ENCODE measurements at regions not wholly inside any gene's neighbourhood (a gene's known extent, or its start where the extent isn't known, plus 50 kb on each side); places are given as distances from the start of the nearest gene placed in this dataset.

DNA sequence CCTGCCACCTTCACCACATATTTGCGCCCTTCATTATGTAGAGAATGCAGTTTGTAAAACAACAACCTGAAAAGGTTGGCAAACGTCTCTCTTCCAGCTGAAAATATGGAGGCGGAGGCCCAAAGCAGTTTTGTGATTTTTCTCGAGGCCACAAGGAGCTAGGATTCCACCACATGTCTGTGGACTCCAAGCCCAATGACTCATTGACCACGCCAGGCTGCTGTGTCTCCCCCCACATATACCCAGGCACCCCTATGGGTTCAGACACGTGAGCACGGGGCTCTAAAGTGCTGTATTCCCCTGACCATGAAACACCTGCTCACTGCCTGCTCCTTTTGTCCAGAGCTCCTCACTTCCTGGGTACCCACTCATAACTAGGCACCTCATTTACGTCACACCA, 121.4 kb upstream of the CDH5 start:
- TF ChIP-seq, protein P1, sequence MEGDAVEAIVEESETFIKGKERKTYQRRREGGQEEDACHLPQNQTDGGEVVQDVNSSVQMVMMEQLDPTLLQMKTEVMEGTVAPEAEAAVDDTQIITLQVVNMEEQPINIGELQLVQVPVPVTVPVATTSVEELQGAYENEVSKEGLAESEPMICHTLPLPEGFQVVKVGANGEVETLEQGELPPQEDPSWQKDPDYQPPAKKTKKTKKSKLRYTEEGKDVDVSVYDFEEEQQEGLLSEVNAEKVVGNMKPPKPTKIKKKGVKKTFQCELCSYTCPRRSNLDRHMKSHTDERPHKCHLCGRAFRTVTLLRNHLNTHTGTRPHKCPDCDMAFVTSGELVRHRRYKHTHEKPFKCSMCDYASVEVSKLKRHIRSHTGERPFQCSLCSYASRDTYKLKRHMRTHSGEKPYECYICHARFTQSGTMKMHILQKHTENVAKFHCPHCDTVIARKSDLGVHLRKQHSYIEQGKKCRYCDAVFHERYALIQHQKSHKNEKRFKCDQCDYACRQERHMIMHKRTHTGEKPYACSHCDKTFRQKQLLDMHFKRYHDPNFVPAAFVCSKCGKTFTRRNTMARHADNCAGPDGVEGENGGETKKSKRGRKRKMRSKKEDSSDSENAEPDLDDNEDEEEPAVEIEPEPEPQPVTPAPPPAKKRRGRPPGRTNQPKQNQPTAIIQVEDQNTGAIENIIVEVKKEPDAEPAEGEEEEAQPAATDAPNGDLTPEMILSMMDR (IDR thresholded peaks at IDR 0.05) = no peak
- TF ChIP-seq ZNF138 (CRISPR knock-in tag; conservative IDR thresholded peaks at IDR 0.05) = no peak
- no peak for TF ChIP-seq ETV6 (CRISPR knock-in tag; IDR thresholded peaks at IDR 0.05)
- TF ChIP-seq NR2C2 (CRISPR knock-in tag; IDR thresholded peaks at IDR 0.05) = no peak
- TF ChIP-seq ATF1 (CRISPR knock-in tag; IDR thresholded peaks at IDR 0.05) = no peak
- TF ChIP-seq, protein P2, sequence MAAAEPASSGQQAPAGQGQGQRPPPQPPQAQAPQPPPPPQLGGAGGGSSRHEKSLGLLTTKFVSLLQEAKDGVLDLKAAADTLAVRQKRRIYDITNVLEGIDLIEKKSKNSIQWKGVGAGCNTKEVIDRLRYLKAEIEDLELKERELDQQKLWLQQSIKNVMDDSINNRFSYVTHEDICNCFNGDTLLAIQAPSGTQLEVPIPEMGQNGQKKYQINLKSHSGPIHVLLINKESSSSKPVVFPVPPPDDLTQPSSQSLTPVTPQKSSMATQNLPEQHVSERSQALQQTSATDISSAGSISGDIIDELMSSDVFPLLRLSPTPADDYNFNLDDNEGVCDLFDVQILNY (CRISPR knock-in tag; IDR thresholded peaks at IDR 0.05) = no peak
- TF ChIP-seq GABPB1 (CRISPR knock-in tag; IDR thresholded peaks at IDR 0.05) = no peak

Measured in WTC11 (cell line).